ENCODE measurements at regions not wholly inside any gene's neighbourhood (a gene's known extent, or its start where the extent isn't known, plus 50 kb on each side); places are given as distances from the start of the nearest gene placed in this dataset.

DNA sequence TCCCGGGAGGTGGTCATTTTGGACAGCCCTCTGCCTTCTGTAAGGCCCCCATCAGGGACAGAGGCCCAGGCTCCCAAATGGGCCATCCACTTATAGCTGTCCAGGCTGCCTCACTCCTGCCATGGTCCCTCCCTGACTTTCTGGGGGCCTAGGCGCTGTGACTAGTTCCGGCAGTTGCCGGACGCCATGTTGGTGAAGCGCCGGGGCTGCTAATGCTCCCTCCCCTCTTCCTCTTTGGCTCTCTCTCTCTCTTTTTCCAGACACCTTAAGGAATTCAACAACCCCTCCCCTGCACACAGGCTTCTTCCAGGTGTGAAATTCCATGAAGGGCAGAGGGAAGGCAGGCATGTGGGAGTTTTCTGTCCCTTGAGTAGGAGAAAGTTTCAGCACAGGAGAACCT, 445.6 kb downstream of the SOX6 start:
- TF ChIP-seq, protein P1, sequence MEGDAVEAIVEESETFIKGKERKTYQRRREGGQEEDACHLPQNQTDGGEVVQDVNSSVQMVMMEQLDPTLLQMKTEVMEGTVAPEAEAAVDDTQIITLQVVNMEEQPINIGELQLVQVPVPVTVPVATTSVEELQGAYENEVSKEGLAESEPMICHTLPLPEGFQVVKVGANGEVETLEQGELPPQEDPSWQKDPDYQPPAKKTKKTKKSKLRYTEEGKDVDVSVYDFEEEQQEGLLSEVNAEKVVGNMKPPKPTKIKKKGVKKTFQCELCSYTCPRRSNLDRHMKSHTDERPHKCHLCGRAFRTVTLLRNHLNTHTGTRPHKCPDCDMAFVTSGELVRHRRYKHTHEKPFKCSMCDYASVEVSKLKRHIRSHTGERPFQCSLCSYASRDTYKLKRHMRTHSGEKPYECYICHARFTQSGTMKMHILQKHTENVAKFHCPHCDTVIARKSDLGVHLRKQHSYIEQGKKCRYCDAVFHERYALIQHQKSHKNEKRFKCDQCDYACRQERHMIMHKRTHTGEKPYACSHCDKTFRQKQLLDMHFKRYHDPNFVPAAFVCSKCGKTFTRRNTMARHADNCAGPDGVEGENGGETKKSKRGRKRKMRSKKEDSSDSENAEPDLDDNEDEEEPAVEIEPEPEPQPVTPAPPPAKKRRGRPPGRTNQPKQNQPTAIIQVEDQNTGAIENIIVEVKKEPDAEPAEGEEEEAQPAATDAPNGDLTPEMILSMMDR (conservative IDR thresholded peaks at IDR 0.05; ENCODE audit: low read length), result no peak
- TF ChIP-seq EZH2phosphoT487 (IDR thresholded peaks at IDR 0.05; ENCODE audit: borderline replicate concordance), result no peak
